ENCODE measurements at regions not wholly inside any gene's neighbourhood (a gene's known extent, or its start where the extent isn't known, plus 50 kb on each side); places are given as distances from the start of the nearest gene placed in this dataset.

DNA sequence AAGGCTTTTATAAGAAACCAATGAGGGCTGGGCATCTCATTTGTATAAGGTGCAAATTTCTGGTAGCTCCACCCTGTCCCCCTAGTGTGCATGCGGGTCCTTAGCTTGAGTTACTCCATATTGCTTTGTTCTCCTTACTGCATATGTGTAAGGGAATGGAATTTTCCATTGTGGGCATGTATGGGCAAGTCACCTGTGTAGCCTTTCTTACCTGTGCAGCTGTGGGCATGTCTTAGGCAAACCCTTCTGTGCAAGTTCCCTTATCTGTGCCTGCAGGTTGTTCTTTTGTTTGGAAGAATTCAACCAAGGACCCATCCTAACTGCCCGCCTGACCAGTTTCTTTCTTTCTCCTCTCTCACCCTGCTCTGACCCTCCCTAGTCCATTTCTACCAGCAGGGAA is 122.8 kb upstream of the HS3ST4 start:
- no peak overlapping the region for H2BK15ac ChIP-seq (ENCODE audit: low read depth, low read length)
- H2BK5ac ChIP-seq (ENCODE audit: low read depth, low read length, poor library complexity, severe bottlenecking): no peak overlapping the region
- TF ChIP-seq RFX5 (IDR thresholded peaks at IDR 0.05; ENCODE audit: low read depth, low read length) (no peak), CHD1 (IDR thresholded peaks at IDR 0.05; ENCODE audit: low read depth, low read length) (no peak), SMC3 (IDR thresholded peaks at IDR 0.05; ENCODE audit: low read depth, low read length) (no peak), MAZ (IDR thresholded peaks at IDR 0.05; ENCODE audit: borderline replicate concordance, low read depth, low read length) (no peak), BHLHE40 (IDR thresholded peaks at IDR 0.05; ENCODE audit: low read depth, low read length) (no peak), MXI1 (IDR thresholded peaks at IDR 0.05; ENCODE audit: borderline replicate concordance, low read depth, low read length) (no peak), NFE2L2 (IDR thresholded peaks at IDR 0.05; ENCODE audit: low read depth, low read length) (no peak)
- TF ChIP-seq, protein P1, sequence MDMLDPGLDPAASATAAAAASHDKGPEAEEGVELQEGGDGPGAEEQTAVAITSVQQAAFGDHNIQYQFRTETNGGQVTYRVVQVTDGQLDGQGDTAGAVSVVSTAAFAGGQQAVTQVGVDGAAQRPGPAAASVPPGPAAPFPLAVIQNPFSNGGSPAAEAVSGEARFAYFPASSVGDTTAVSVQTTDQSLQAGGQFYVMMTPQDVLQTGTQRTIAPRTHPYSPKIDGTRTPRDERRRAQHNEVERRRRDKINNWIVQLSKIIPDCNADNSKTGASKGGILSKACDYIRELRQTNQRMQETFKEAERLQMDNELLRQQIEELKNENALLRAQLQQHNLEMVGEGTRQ (IDR thresholded peaks at IDR 0.05; ENCODE audit: low read depth, low read length): no peak
- no peak overlapping the region for H3K14ac ChIP-seq (replicated peaks; ENCODE audit: low read depth, low read length)
- H4K5ac ChIP-seq (ENCODE audit: low read depth, low read length): no peak overlapping the region
- no peak overlapping the region for H2BK120ac ChIP-seq (ENCODE audit: low read depth, low read length)
- H2AK5ac ChIP-seq (ENCODE audit: low read depth, low read length): no peak overlapping the region
- H3K27ac ChIP-seq (ENCODE audit: insufficient read depth, low read length): no peak overlapping the region
- intact Hi-C loops (cut with micrococcal nuclease) (no loop called here), in situ Hi-C loops (cut with MboI; ENCODE audit: low sequenced_read_pairs) (no loop called here), dilution Hi-C loops (cut with HindIII; ENCODE audit: low sequenced_read_pairs, unreplicated experiment) (no loop called here)
- H3K27me3 ChIP-seq (ENCODE audit: control insufficient read depth, insufficient read depth, low read length): no peaks in the 10 kb centered on the region
- no peak overlapping the region for H4K8ac ChIP-seq (ENCODE audit: low read depth in 2 of 2, low read length in 2 of 2)
- no peak overlapping the region for H3K4me2 ChIP-seq (ENCODE audit: low read depth, low read length)
- peaks cover 10% of the 10 kb centered on the region; the same call in 1 of the 2 replicates for H3K9me3 ChIP-seq (ENCODE audit: control insufficient read depth, insufficient read depth, low read length)
- H4K91ac ChIP-seq (ENCODE audit: insufficient read depth, low read depth, low read length): no peak overlapping the region
- POLR2A ChIA-PET (ENCODE audit: unreplicated experiment): no interaction called here
- no peak overlapping the region for H3K23ac ChIP-seq (ENCODE audit: low read depth, low read length)
- no peak overlapping the region for H3K18ac ChIP-seq (ENCODE audit: low read depth, low read length)
- H3K9ac ChIP-seq (ENCODE audit: low read depth, low read length): no peak overlapping the region
- no TSS peak for BruUV-seq (replicated peaks)
- H3K36me3 ChIP-seq (ENCODE audit: control insufficient read depth, insufficient read depth, low read length): no peaks in the 10 kb centered on the region
- 17% methylated on average over 1 of the region's 2 CpGs; no CpG with 5 or more reads in 1 of the 2 experiments for WGBS, 2 experiments (ENCODE audit: extremely low coverage in 2 of 2, insufficient read length in 1 of 2)
- no peak for DNase-seq
- ATAC-seq (ENCODE audit: low read depth): no peak
- no peaks in the 10 kb centered on the region for H3K4me1 ChIP-seq (ENCODE audit: control insufficient read depth, insufficient read depth, low read length)
- H2BK20ac ChIP-seq (ENCODE audit: low read depth, low read length): no peak overlapping the region
- H3K9me1 ChIP-seq (ENCODE audit: insufficient read depth, low read length): no peaks in the 10 kb centered on the region
- no peak overlapping the region for H3K4ac ChIP-seq (ENCODE audit: low read depth, low read length)
- H4K20me1 ChIP-seq (ENCODE audit: insufficient read depth, low read length): no peaks in the 10 kb centered on the region
- no peak overlapping the region for H2AFZ ChIP-seq (replicated peaks; ENCODE audit: low read length, poor library complexity)
- H3K4me3 ChIP-seq (ENCODE audit: insufficient read depth, low read depth, low read length): no peak overlapping the region
- no peaks in the 10 kb centered on the region for H3K79me1 ChIP-seq (ENCODE audit: low read depth in 1 of 2, low read length in 2 of 2)
- CTCF ChIA-PET: no interaction called here
- H3K56ac ChIP-seq (ENCODE audit: extremely low read depth, insufficient read depth, low read length): no peak overlapping the region
- H2AK9ac ChIP-seq (replicated peaks; ENCODE audit: low read depth, low read length, poor library complexity): no peak overlapping the region
